OCI-LY3 (cell line): ENCODE measurements at regions not wholly inside any gene's neighbourhood (a gene's known extent, or its start where the extent isn't known, plus 50 kb on each side); places are given as distances from the start of the nearest gene placed in this dataset.

ENCODE experiments used
- CTCF ChIP-seq: fragments of 200-600, 300-600 bp; sonication (generic); IDR thresholded peaks from 2 replicates; pipeline ENCODE4 v1.5.1; 2014; ENCODE audit warnings: antibody characterized with exemption, low read length, low read depth
- EZH2phosphoT487 ChIP-seq: fragments of 200-600 bp; shearing (Covaris generic); IDR thresholded peaks from 2 replicates; pipeline ENCODE4 v1.6.1; 2018; ENCODE audit warnings: antibody characterized with exemption, mixed run types, low read depth

GRCh38 chr12:93151079-93151762 is 222.1 kb upstream of the EEA1 start:
- TF ChIP-seq EZH2phosphoT487 (no peak), CTCF (no peak)
